ENCODE measurements at regions not wholly inside any gene's neighbourhood (a gene's known extent, or its start where the extent isn't known, plus 50 kb on each side); places are given as distances from the start of the nearest gene placed in this dataset.
"Not testable (repeated sequence)": the region's sequence is repeated elsewhere in the genome, so short reads cannot be mapped to it uniquely, and the experiment has no call there.

GRCh38 chr2:87565116-87565515 is 182.8 kb upstream of the PLGLB2 start:
- H3K27me3 ChIP-seq (ENCODE audit: control insufficient read depth, insufficient read depth, low read length); H3K9me3 ChIP-seq (replicated peaks; ENCODE audit: control insufficient read depth, low read depth, low read length); H3K36me3 ChIP-seq (ENCODE audit: control insufficient read depth, insufficient read depth, low read length); H3K4me1 ChIP-seq (ENCODE audit: control insufficient read depth, insufficient read depth, low read length); H3K27ac ChIP-seq (ENCODE audit: low read length); H3K4me3 ChIP-seq (ENCODE audit: low read length); DNase-seq: not testable (repeated sequence)
- WGBS (ENCODE audit: insufficient coverage), result no CpG with 5 or more reads among the region's 3 CpGs

DNA sequence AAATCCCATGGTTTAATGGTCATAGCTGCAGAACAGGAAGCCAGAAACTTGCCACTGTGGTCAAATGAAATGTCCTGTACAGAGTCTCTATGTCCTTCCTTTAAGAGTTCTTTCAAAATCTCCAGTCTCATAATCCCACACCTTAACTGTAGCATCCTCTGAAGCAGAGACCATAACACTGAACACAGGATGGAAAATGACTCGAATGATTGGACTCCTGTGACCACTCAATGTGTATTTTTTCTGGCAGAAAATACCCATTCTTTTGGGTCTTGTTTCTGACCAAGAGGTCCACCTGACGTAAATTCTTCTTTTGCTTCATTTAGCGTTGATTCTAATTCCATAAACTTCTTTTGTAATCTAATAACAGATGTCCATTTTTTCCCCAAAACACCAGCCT is 181.4 kb upstream of the PLGLB2 start:
- not testable (repeated sequence) for H3K4me1 ChIP-seq (ENCODE audit: control insufficient read depth, insufficient read depth, low read length); DNase-seq; H3K27me3 ChIP-seq (ENCODE audit: control insufficient read depth, insufficient read depth, low read length); H3K36me3 ChIP-seq (ENCODE audit: control insufficient read depth, insufficient read depth, low read length); H3K4me3 ChIP-seq (ENCODE audit: low read length); H3K9me3 ChIP-seq (replicated peaks; ENCODE audit: control insufficient read depth, low read depth, low read length); H3K27ac ChIP-seq (ENCODE audit: low read length)
- 83% methylated on average over 3 of the region's 3 CpGs for WGBS (ENCODE audit: insufficient coverage)

DNA sequence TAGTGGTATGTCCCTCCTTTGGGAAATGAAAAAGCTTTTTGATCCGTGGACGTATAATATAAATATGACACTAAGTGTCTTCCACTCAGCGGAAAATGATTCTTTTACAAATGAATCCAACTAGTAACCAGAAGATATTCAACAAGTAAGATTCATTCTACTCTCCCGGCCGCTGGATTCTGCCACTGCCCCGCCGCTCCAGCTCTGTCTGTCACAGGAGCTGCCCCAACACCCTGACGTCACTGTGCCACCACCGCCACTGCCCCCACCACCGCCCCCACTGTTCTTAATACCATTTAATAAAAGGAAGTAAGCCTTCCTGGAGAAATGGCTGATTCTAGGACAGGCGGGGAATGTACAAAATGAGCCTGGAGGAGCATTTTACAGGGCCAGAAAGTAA is 180.8 kb upstream of the PLGLB2 start:
- not testable (repeated sequence) for H3K36me3 ChIP-seq (ENCODE audit: control insufficient read depth, insufficient read depth, low read length); H3K9me3 ChIP-seq (replicated peaks; ENCODE audit: control insufficient read depth, low read depth, low read length); H3K4me1 ChIP-seq (ENCODE audit: control insufficient read depth, insufficient read depth, low read length); DNase-seq; H3K27ac ChIP-seq (ENCODE audit: low read length); H3K27me3 ChIP-seq (ENCODE audit: control insufficient read depth, insufficient read depth, low read length); H3K4me3 ChIP-seq (ENCODE audit: low read length)
- no CpG with 5 or more reads among the region's 11 CpGs for whole genome bisulfite sequencing (ENCODE audit: insufficient coverage)

DNA sequence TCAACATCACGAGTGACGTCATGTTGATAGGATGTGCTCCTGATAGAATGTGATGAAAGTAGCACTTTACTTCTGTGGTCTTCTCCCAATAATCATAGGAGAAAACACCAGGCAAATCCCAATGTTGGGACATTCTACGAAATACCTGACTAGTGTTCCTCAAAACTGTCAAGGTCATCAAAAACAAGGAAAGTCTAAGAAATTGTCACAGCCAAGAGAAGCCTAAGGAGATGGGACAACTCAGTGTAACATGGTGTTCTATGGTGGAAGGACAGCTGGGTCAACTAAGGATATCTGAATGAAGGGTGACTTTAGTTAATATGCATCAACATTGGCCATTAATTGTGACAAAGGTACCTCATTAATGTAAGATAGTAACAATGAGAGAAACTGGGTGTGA is 180.0 kb upstream of the PLGLB2 start:
- not testable (repeated sequence) for H3K27ac ChIP-seq (ENCODE audit: low read length); H3K4me3 ChIP-seq (ENCODE audit: low read length); H3K36me3 ChIP-seq (ENCODE audit: control insufficient read depth, insufficient read depth, low read length); DNase-seq; H3K27me3 ChIP-seq (ENCODE audit: control insufficient read depth, insufficient read depth, low read length); H3K4me1 ChIP-seq (ENCODE audit: control insufficient read depth, insufficient read depth, low read length); H3K9me3 ChIP-seq (replicated peaks; ENCODE audit: control insufficient read depth, low read depth, low read length)
- no CpG with 5 or more reads among the region's 3 CpGs for WGBS (ENCODE audit: insufficient coverage)

GRCh38 chr2:87568554-87569278 is 179.2 kb upstream of the PLGLB2 start:
- no CpG with 5 or more reads among the region's 10 CpGs for whole genome bisulfite sequencing (ENCODE audit: insufficient coverage)
- H3K36me3 ChIP-seq (ENCODE audit: control insufficient read depth, insufficient read depth, low read length); H3K4me3 ChIP-seq (ENCODE audit: low read length); H3K9me3 ChIP-seq (replicated peaks; ENCODE audit: control insufficient read depth, low read depth, low read length); H3K27ac ChIP-seq (ENCODE audit: low read length); H3K4me1 ChIP-seq (ENCODE audit: control insufficient read depth, insufficient read depth, low read length); DNase-seq; H3K27me3 ChIP-seq (ENCODE audit: control insufficient read depth, insufficient read depth, low read length): not testable (repeated sequence)

- not testable (repeated sequence) for H3K27me3 ChIP-seq (ENCODE audit: control insufficient read depth, insufficient read depth, low read length); H3K4me3 ChIP-seq (ENCODE audit: low read length); H3K27ac ChIP-seq (ENCODE audit: low read length); DNase-seq; H3K9me3 ChIP-seq (replicated peaks; ENCODE audit: control insufficient read depth, low read depth, low read length); H3K4me1 ChIP-seq (ENCODE audit: control insufficient read depth, insufficient read depth, low read length); H3K36me3 ChIP-seq (ENCODE audit: control insufficient read depth, insufficient read depth, low read length)
- 95% methylated on average over 4 of the region's 11 CpGs for WGBS (ENCODE audit: insufficient coverage)
Observed at GRCh38 chr2:87569689-87570397, 178.0 kb upstream of the PLGLB2 start.

GRCh38 chr2:87571889-87572465 is 175.9 kb upstream of the PLGLB2 start:
- H3K27ac ChIP-seq (ENCODE audit: low read length); H3K4me1 ChIP-seq (ENCODE audit: control insufficient read depth, insufficient read depth, low read length); H3K36me3 ChIP-seq (ENCODE audit: control insufficient read depth, insufficient read depth, low read length); H3K9me3 ChIP-seq (replicated peaks; ENCODE audit: control insufficient read depth, low read depth, low read length); DNase-seq; H3K27me3 ChIP-seq (ENCODE audit: control insufficient read depth, insufficient read depth, low read length); H3K4me3 ChIP-seq (ENCODE audit: low read length): not testable (repeated sequence)
- WGBS (ENCODE audit: insufficient coverage), result no CpG with 5 or more reads among the region's 8 CpGs

- not testable (repeated sequence) for H3K4me1 ChIP-seq (ENCODE audit: control insufficient read depth, insufficient read depth, low read length); H3K4me3 ChIP-seq (ENCODE audit: low read length); H3K27ac ChIP-seq (ENCODE audit: low read length); DNase-seq; H3K27me3 ChIP-seq (ENCODE audit: control insufficient read depth, insufficient read depth, low read length); H3K9me3 ChIP-seq (replicated peaks; ENCODE audit: control insufficient read depth, low read depth, low read length); H3K36me3 ChIP-seq (ENCODE audit: control insufficient read depth, insufficient read depth, low read length)
- WGBS (ENCODE audit: insufficient coverage), result no CpG with 5 or more reads among the region's 12 CpGs
Observed at GRCh38 chr2:87572906-87573305, 175.0 kb upstream of the PLGLB2 start.

DNA sequence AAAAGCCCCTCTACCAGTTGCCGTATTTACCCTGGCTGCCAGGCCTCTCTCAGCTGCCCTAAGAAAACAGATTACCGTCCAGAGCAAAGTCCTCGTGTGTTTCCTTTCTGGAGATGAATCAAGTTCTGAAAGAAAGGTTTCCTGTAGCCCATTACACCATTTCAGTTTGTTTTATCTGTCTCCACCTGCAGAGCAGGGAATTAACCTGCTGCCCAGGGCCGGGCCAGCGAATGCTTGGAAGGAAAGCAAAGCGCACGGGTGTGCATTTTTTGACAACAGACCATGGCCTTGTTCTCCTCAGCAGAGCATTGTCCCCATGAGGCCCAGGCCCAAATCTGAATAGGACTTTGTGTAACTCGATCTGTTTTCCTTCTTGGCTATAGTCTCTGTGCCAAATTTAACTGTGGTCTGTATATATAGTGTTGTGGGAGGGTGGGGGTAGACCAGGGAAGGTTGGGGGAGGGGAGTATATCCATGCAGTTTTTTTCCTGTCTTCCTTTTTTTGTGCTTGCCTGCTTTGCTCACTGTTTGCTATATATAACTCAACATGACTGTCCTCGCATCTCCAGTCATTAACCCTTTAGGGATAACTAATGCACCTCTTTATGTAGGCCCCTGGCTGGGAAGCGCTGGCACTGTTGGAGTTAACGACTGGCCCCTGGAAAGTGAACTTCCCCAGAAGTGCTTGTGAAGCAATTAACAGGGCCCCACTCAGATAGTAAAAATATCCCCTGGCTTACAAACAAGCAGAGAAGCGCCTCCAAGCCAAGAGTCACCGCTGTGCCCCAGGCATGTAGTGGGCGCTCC is 174.3 kb upstream of the PLGLB2 start:
- not testable (repeated sequence) for H3K27ac ChIP-seq (ENCODE audit: low read length); H3K36me3 ChIP-seq (ENCODE audit: control insufficient read depth, insufficient read depth, low read length); H3K9me3 ChIP-seq (replicated peaks; ENCODE audit: control insufficient read depth, low read depth, low read length); H3K4me3 ChIP-seq (ENCODE audit: low read length); H3K27me3 ChIP-seq (ENCODE audit: control insufficient read depth, insufficient read depth, low read length); H3K4me1 ChIP-seq (ENCODE audit: control insufficient read depth, insufficient read depth, low read length)
- WGBS (ENCODE audit: insufficient coverage), result no CpG with 5 or more reads among the region's 14 CpGs
- DNase-seq, result peak; percentile 13
